ENCODE measurements at regions not wholly inside any gene's neighbourhood (a gene's known extent, or its start where the extent isn't known, plus 50 kb on each side); places are given as distances from the start of the nearest gene placed in this dataset.
"Not testable (repeated sequence)": the region's sequence is repeated elsewhere in the genome, so short reads cannot be mapped to it uniquely, and the experiment has no call there.

GRCh38 chr3:101972430-101973162 is 123.3 kb downstream of the NFKBIZ start:
- peak overlapping the region in 1 of 2 donors; percentile 16 for H3K27ac Mint-ChIP-seq
- H3K27me3 Mint-ChIP-seq, result no peaks in the 10 kb centered on the region

GRCh38 chr3:101973163-101973505 is 123.8 kb downstream of the NFKBIZ start:
- no peaks in the 10 kb centered on the region for H3K27me3 Mint-ChIP-seq
- H3K4me3 Mint-ChIP-seq, result no peak overlapping the region
- H3K4me1 Mint-ChIP-seq, result peaks cover 20% of the 10 kb centered on the region
- no peak for DNase-seq
- no peak for ATAC-seq
- H3K9me3 Mint-ChIP-seq, result peaks cover 12 to 23% of the 10 kb centered on the region in 2 donors
- no peak overlapping the region for H3K27ac Mint-ChIP-seq

More at GRCh38 chr3:101972430-101973162, 123.3 kb downstream of the NFKBIZ start:
- ATAC-seq, result peak; percentile 57
- Mint-ChIP-seq H3K9me3 (peaks cover 12 to 23% of the 10 kb centered on the region in 2 donors), H3K4me3 (no peak overlapping the region), H3K4me1 (peaks cover 20% of the 10 kb centered on the region)
- DNase-seq, result no peak

- not testable (repeated sequence) for H3K9me3 Mint-ChIP-seq
- peaks cover 20% of the 10 kb centered on the region for H3K4me1 Mint-ChIP-seq
Observed at GRCh38 chr3:101975415-101975814, 126.1 kb downstream of the NFKBIZ start.

GRCh38 chr3:101976473-101976872 is 127.2 kb downstream of the NFKBIZ start:
- Mint-ChIP-seq H3K27me3 (no peaks in the 10 kb centered on the region), H3K27ac (no peak overlapping the region)
- DNase-seq, result no peak

More at GRCh38 chr3:101975415-101975814, 126.1 kb downstream of the NFKBIZ start:
- H3K27me3 Mint-ChIP-seq, DNase-seq, H3K27ac Mint-ChIP-seq, H3K4me3 Mint-ChIP-seq, ATAC-seq: not testable (repeated sequence)

GRCh38 chr3:101978348-101978747 is 129.0 kb downstream of the NFKBIZ start:
- no peak for ATAC-seq
- Mint-ChIP-seq H3K9me3 (no peaks in the 10 kb centered on the region), H3K4me1 (peaks cover 9% of the 10 kb centered on the region), H3K4me3 (no peak overlapping the region), H3K27me3 (no peaks in the 10 kb centered on the region), H3K27ac (peak overlapping the region in 1 of 2 donors; percentile 81)
- DNase-seq, result no peak

More at GRCh38 chr3:101976473-101976872, 127.2 kb downstream of the NFKBIZ start:
- Mint-ChIP-seq H3K9me3 (peaks cover 5% of the 10 kb centered on the region in 2 donors), H3K4me3 (no peak overlapping the region), H3K4me1 (peaks cover 20% of the 10 kb centered on the region)
- no peak for ATAC-seq

GRCh38 chr3:101979033-101979432 is 129.7 kb downstream of the NFKBIZ start:
- peaks cover 9% of the 10 kb centered on the region for H3K4me1 Mint-ChIP-seq
- no peak overlapping the region for H3K27ac Mint-ChIP-seq
- no peak for ATAC-seq
- no peaks in the 10 kb centered on the region for H3K27me3 Mint-ChIP-seq
- H3K4me3 Mint-ChIP-seq, result no peak overlapping the region
- H3K9me3 Mint-ChIP-seq, result no peaks in the 10 kb centered on the region
- no peak for DNase-seq

GRCh38 chr3:101984356-101984755 is 135.0 kb downstream of the NFKBIZ start:
- no peak for DNase-seq
- H3K4me1 Mint-ChIP-seq, result peaks cover 17% of the 10 kb centered on the region
- no peak overlapping the region for H3K4me3 Mint-ChIP-seq
- H3K9me3 Mint-ChIP-seq, result no peaks in the 10 kb centered on the region
- no peak for ATAC-seq
- H3K27ac Mint-ChIP-seq, result no peak overlapping the region
- H3K27me3 Mint-ChIP-seq, result no peaks in the 10 kb centered on the region

GRCh38 chr3:101988596-101988995 is 139.3 kb downstream of the NFKBIZ start:
- no peaks in the 10 kb centered on the region for H3K9me3 Mint-ChIP-seq
- peak overlapping the region; percentile 7 to 23 for H3K4me3 Mint-ChIP-seq
- peak overlapping the region; percentile 62 to 79 for H3K27ac Mint-ChIP-seq
- peak; percentile 8 to 23 for DNase-seq
- peaks cover 33% of the 10 kb centered on the region for H3K4me1 Mint-ChIP-seq
- peak; percentile 66 for ATAC-seq
- no peaks in the 10 kb centered on the region for H3K27me3 Mint-ChIP-seq

GRCh38 chr3:101989578-101990200 is 140.4 kb downstream of the NFKBIZ start:
- no peak for DNase-seq
- Mint-ChIP-seq H3K27ac (no peak overlapping the region), H3K4me1 (peaks cover 41% of the 10 kb centered on the region), H3K4me3 (no peak overlapping the region), H3K9me3 (no peaks in the 10 kb centered on the region), H3K27me3 (no peaks in the 10 kb centered on the region)
- ATAC-seq, result no peak

- Mint-ChIP-seq H3K27ac (no peak overlapping the region), H3K4me1 (peaks cover 63% of the 10 kb centered on the region), H3K4me3 (no peak overlapping the region), H3K9me3 (no peaks in the 10 kb centered on the region), H3K27me3 (no peaks in the 10 kb centered on the region)
- DNase-seq, result no peak
- no peak for ATAC-seq
Observed at GRCh38 chr3:101992863-101993262, 143.5 kb downstream of the NFKBIZ start.

- Mint-ChIP-seq H3K27me3 (no peaks in the 10 kb centered on the region), H3K4me3 (no peak overlapping the region), H3K9me3 (no peaks in the 10 kb centered on the region), H3K4me1 (peaks cover 53% of the 10 kb centered on the region), H3K27ac (no peak overlapping the region)
- ATAC-seq, result no peak
- no peak for DNase-seq
Observed at GRCh38 chr3:101994386-101994785, 145.1 kb downstream of the NFKBIZ start.

- H3K27me3 Mint-ChIP-seq, result no peaks in the 10 kb centered on the region
- ATAC-seq (peak; percentile 77), DNase-seq (no peak)
- H3K4me3 Mint-ChIP-seq, result peak overlapping the region; percentile 53 to 68
- H3K4me1 Mint-ChIP-seq, result peaks cover 49% of the 10 kb centered on the region
- no peaks in the 10 kb centered on the region for H3K9me3 Mint-ChIP-seq
- peak overlapping the region; percentile 69 to 73 for H3K27ac Mint-ChIP-seq
Observed at GRCh38 chr3:101995371-101996046, 146.2 kb downstream of the NFKBIZ start.

- no peaks in the 10 kb centered on the region for H3K9me3 Mint-ChIP-seq
- no peak overlapping the region for H3K4me3 Mint-ChIP-seq
- DNase-seq, result no peak
- H3K27me3 Mint-ChIP-seq, result no peaks in the 10 kb centered on the region
- no peak overlapping the region for H3K27ac Mint-ChIP-seq
- ATAC-seq, result no peak
- peaks cover 49% of the 10 kb centered on the region for H3K4me1 Mint-ChIP-seq
Observed at GRCh38 chr3:101996832-101997231, 147.5 kb downstream of the NFKBIZ start.

GRCh38 chr3:101998256-101998926 is 149.1 kb downstream of the NFKBIZ start:
- no peak overlapping the region for H3K27ac Mint-ChIP-seq
- H3K27me3 Mint-ChIP-seq, result no peaks in the 10 kb centered on the region
- no peak overlapping the region for H3K4me3 Mint-ChIP-seq

GRCh38 chr3:101999177-101999779 is 150.0 kb downstream of the NFKBIZ start:
- no peaks in the 10 kb centered on the region for H3K27me3 Mint-ChIP-seq
- no peak for ATAC-seq
- no peak overlapping the region for H3K4me3 Mint-ChIP-seq

More at GRCh38 chr3:101998256-101998926, 149.1 kb downstream of the NFKBIZ start:
- Mint-ChIP-seq H3K9me3 (no peaks in the 10 kb centered on the region), H3K4me1 (peaks cover 43% of the 10 kb centered on the region)
- DNase-seq (no peak), ATAC-seq (no peak)

More at GRCh38 chr3:101999177-101999779, 150.0 kb downstream of the NFKBIZ start:
- Mint-ChIP-seq H3K4me1 (peaks cover 39% of the 10 kb centered on the region), H3K9me3 (no peaks in the 10 kb centered on the region), H3K27ac (no peak overlapping the region)
- no peak for DNase-seq
